ENCODE measurements at regions not wholly inside any gene's neighbourhood (a gene's known extent, or its start where the extent isn't known, plus 50 kb on each side); places are given as distances from the start of the nearest gene placed in this dataset.
"Not testable (repeated sequence)": the region's sequence is repeated elsewhere in the genome, so short reads cannot be mapped to it uniquely, and the experiment has no call there.

- WGBS, 2 experiments: 88 to 100% methylated on average over 1 of the region's 1 CpG
- Histone ChIP-seq H3K27me3 (ENCODE audit: control insufficient read depth, insufficient read depth, low read length, poor library complexity, severe bottlenecking) (no peaks in the 10 kb centered on the region), H3K9me3 (ENCODE audit: control insufficient read depth, low read length) (no peaks in the 10 kb centered on the region), H3K4me3 (ENCODE audit: insufficient read depth, low read depth, low read length) (no peak overlapping the region), H3K36me3 (ENCODE audit: control insufficient read depth, insufficient read depth, low read length) (no peaks in the 10 kb centered on the region), H3K4me1 (ENCODE audit: control insufficient read depth, insufficient read depth, low read length) (no peaks in the 10 kb centered on the region), H3K27ac (ENCODE audit: insufficient read depth, low read depth, low read length, poor library complexity, severe bottlenecking) (no peak overlapping the region)
These were observed 57.7 kb downstream of the SOX3 start for GRCh38 chrX:140447150-140447549.

GRCh38 chrX:140440876-140441275 is 64.0 kb downstream of the SOX3 start:
- Histone ChIP-seq H3K27ac (ENCODE audit: insufficient read depth, low read depth, low read length, poor library complexity, severe bottlenecking) (no peak overlapping the region), H3K4me1 (ENCODE audit: control insufficient read depth, insufficient read depth, low read length) (no peaks in the 10 kb centered on the region), H3K9me3 (ENCODE audit: control insufficient read depth, low read length) (no peaks in the 10 kb centered on the region), H3K27me3 (ENCODE audit: control insufficient read depth, insufficient read depth, low read length, poor library complexity, severe bottlenecking) (no peaks in the 10 kb centered on the region), H3K36me3 (ENCODE audit: control insufficient read depth, insufficient read depth, low read length) (no peaks in the 10 kb centered on the region), H3K4me3 (ENCODE audit: insufficient read depth, low read depth, low read length) (no peak overlapping the region)
- WGBS, 2 experiments: 23 to 27% methylated on average over 7 to 8 of the region's 8 CpGs

GRCh38 chrX:140439476-140439875 is 65.4 kb downstream of the SOX3 start:
- H3K9me3 ChIP-seq (ENCODE audit: control insufficient read depth, low read length): no peaks in the 10 kb centered on the region
- H3K4me3 ChIP-seq (ENCODE audit: insufficient read depth, low read depth, low read length): peak overlapping the region; percentile 5
- no peaks in the 10 kb centered on the region for H3K36me3 ChIP-seq (ENCODE audit: control insufficient read depth, insufficient read depth, low read length)
- peak overlapping the region; percentile 80 for H3K27ac ChIP-seq (ENCODE audit: insufficient read depth, low read depth, low read length, poor library complexity, severe bottlenecking)
- WGBS, 2 experiments: 0% methylated on average over 35 of the region's 35 CpGs
- H3K4me1 ChIP-seq (ENCODE audit: control insufficient read depth, insufficient read depth, low read length): no peaks in the 10 kb centered on the region
- no peaks in the 10 kb centered on the region for H3K27me3 ChIP-seq (ENCODE audit: control insufficient read depth, insufficient read depth, low read length, poor library complexity, severe bottlenecking)

- H3K4me1 ChIP-seq (ENCODE audit: control insufficient read depth, insufficient read depth, low read length): no peaks in the 10 kb centered on the region
- 48 to 82% methylated on average over 2 of the region's 2 CpGs for whole genome bisulfite sequencing, 2 experiments
These were observed 70.5 kb downstream of the SOX3 start for GRCh38 chrX:140434347-140434746.

GRCh38 chrX:140433582-140433981 is 71.3 kb downstream of the SOX3 start:
- no peaks in the 10 kb centered on the region for H3K4me1 ChIP-seq (ENCODE audit: control insufficient read depth, insufficient read depth, low read length)

More at GRCh38 chrX:140434347-140434746, 70.5 kb downstream of the SOX3 start:
- Histone ChIP-seq H3K27me3 (ENCODE audit: control insufficient read depth, insufficient read depth, low read length, poor library complexity, severe bottlenecking) (no peaks in the 10 kb centered on the region), H3K36me3 (ENCODE audit: control insufficient read depth, insufficient read depth, low read length) (no peaks in the 10 kb centered on the region), H3K9me3 (ENCODE audit: control insufficient read depth, low read length) (no peaks in the 10 kb centered on the region), H3K4me3 (ENCODE audit: insufficient read depth, low read depth, low read length) (no peak overlapping the region), H3K27ac (ENCODE audit: insufficient read depth, low read depth, low read length, poor library complexity, severe bottlenecking) (no peak overlapping the region)

GRCh38 chrX:140432346-140433175 is 72.3 kb downstream of the SOX3 start:
- H3K27ac ChIP-seq (ENCODE audit: insufficient read depth, low read depth, low read length, poor library complexity, severe bottlenecking): no peak overlapping the region
- H3K9me3 ChIP-seq (ENCODE audit: control insufficient read depth, low read length): no peaks in the 10 kb centered on the region
- 94 to 98% methylated on average over 4 of the region's 4 CpGs for WGBS, 2 experiments
- H3K36me3 ChIP-seq (ENCODE audit: control insufficient read depth, insufficient read depth, low read length): no peaks in the 10 kb centered on the region
- H3K4me3 ChIP-seq (ENCODE audit: insufficient read depth, low read depth, low read length): no peak overlapping the region
- H3K4me1 ChIP-seq (ENCODE audit: control insufficient read depth, insufficient read depth, low read length): no peaks in the 10 kb centered on the region
- H3K27me3 ChIP-seq (ENCODE audit: control insufficient read depth, insufficient read depth, low read length, poor library complexity, severe bottlenecking): no peaks in the 10 kb centered on the region

More at GRCh38 chrX:140433582-140433981, 71.3 kb downstream of the SOX3 start:
- no peak overlapping the region for H3K4me3 ChIP-seq (ENCODE audit: insufficient read depth, low read depth, low read length)
- H3K9me3 ChIP-seq (ENCODE audit: control insufficient read depth, low read length): no peaks in the 10 kb centered on the region
- 95 to 97% methylated on average over 4 of the region's 4 CpGs for WGBS, 2 experiments
- H3K36me3 ChIP-seq (ENCODE audit: control insufficient read depth, insufficient read depth, low read length): no peaks in the 10 kb centered on the region
- no peak overlapping the region for H3K27ac ChIP-seq (ENCODE audit: insufficient read depth, low read depth, low read length, poor library complexity, severe bottlenecking)
- no peaks in the 10 kb centered on the region for H3K27me3 ChIP-seq (ENCODE audit: control insufficient read depth, insufficient read depth, low read length, poor library complexity, severe bottlenecking)

- H3K9me3 ChIP-seq (ENCODE audit: control insufficient read depth, low read length): no peaks in the 10 kb centered on the region
- no peaks in the 10 kb centered on the region for H3K4me1 ChIP-seq (ENCODE audit: control insufficient read depth, insufficient read depth, low read length)
- H3K36me3 ChIP-seq (ENCODE audit: control insufficient read depth, insufficient read depth, low read length): no peaks in the 10 kb centered on the region
- WGBS, 2 experiments: 90 to 95% methylated on average over 4 to 5 of the region's 5 CpGs
- no peak overlapping the region for H3K27ac ChIP-seq (ENCODE audit: insufficient read depth, low read depth, low read length, poor library complexity, severe bottlenecking)
- H3K27me3 ChIP-seq (ENCODE audit: control insufficient read depth, insufficient read depth, low read length, poor library complexity, severe bottlenecking): no peaks in the 10 kb centered on the region
- no peak overlapping the region for H3K4me3 ChIP-seq (ENCODE audit: insufficient read depth, low read depth, low read length)
These were observed 73.3 kb downstream of the SOX3 start for GRCh38 chrX:140431521-140431920.

- no peaks in the 10 kb centered on the region for H3K9me3 ChIP-seq (ENCODE audit: control insufficient read depth, low read length)
- no peaks in the 10 kb centered on the region for H3K36me3 ChIP-seq (ENCODE audit: control insufficient read depth, insufficient read depth, low read length)
- H3K27ac ChIP-seq (ENCODE audit: insufficient read depth, low read depth, low read length, poor library complexity, severe bottlenecking): no peak overlapping the region
- no peaks in the 10 kb centered on the region for H3K4me1 ChIP-seq (ENCODE audit: control insufficient read depth, insufficient read depth, low read length)
- H3K4me3 ChIP-seq (ENCODE audit: insufficient read depth, low read depth, low read length): no peak overlapping the region
- 83 to 89% methylated on average over 2 to 3 of the region's 4 CpGs for WGBS, 2 experiments
- no peaks in the 10 kb centered on the region for H3K27me3 ChIP-seq (ENCODE audit: control insufficient read depth, insufficient read depth, low read length, poor library complexity, severe bottlenecking)
These were observed 79.0 kb downstream of the SOX3 start for GRCh38 chrX:140425712-140426395.

- Histone ChIP-seq H3K4me3 (ENCODE audit: insufficient read depth, low read depth, low read length) (no peak overlapping the region), H3K27ac (ENCODE audit: insufficient read depth, low read depth, low read length, poor library complexity, severe bottlenecking) (no peak overlapping the region), H3K27me3 (ENCODE audit: control insufficient read depth, insufficient read depth, low read length, poor library complexity, severe bottlenecking) (no peaks in the 10 kb centered on the region), H3K36me3 (ENCODE audit: control insufficient read depth, insufficient read depth, low read length) (no peaks in the 10 kb centered on the region), H3K9me3 (ENCODE audit: control insufficient read depth, low read length) (no peaks in the 10 kb centered on the region), H3K4me1 (ENCODE audit: control insufficient read depth, insufficient read depth, low read length) (no peaks in the 10 kb centered on the region)
These were observed 82.4 kb downstream of the SOX3 start for GRCh38 chrX:140422501-140422900.

GRCh38 chrX:140402131-140402530 is 102.7 kb downstream of the SOX3 start:
- H3K4me1 ChIP-seq (ENCODE audit: control insufficient read depth, insufficient read depth, low read length); H3K4me3 ChIP-seq (ENCODE audit: insufficient read depth, low read depth, low read length); H3K27ac ChIP-seq (ENCODE audit: insufficient read depth, low read depth, low read length, poor library complexity, severe bottlenecking); H3K36me3 ChIP-seq (ENCODE audit: control insufficient read depth, insufficient read depth, low read length); H3K9me3 ChIP-seq (ENCODE audit: control insufficient read depth, low read length); H3K27me3 ChIP-seq (ENCODE audit: control insufficient read depth, insufficient read depth, low read length, poor library complexity, severe bottlenecking): not testable (repeated sequence)
- 100% methylated on average over 1 of the region's 1 CpG for WGBS, 2 experiments
